HepG2 (cell line): ENCODE measurements at regions not wholly inside any gene's neighbourhood (a gene's known extent, or its start where the extent isn't known, plus 50 kb on each side); places are given as distances from the start of the nearest gene placed in this dataset.

Source experiments
- ATAC-seq: fragments of 200-7000 bp; cut with Tn5 transposase; 3 replicates; pipeline ENCODE4 v1.9.1; 2020; ENCODE audit warnings: mild to moderate bottlenecking, moderate library complexity
- BruUV-seq: library from RNA; stranded (reverse); fragments of 400-500 nt; replicated peaks from 2 replicates; lab custom pipeline; 2021; lab: Mats Ljungman, UMichigan
- CTCF ChIA-PET: fragments of 300-600 bp; formaldehyde crosslinking; extraction: SDS; loops from one replicate; lab custom pipeline; 2021; ENCODE audit warnings: low total read pairs, inconsistent platforms, low intra/inter-chr PET ratio; lab: Yijun Ruan, JAX
- POLR2A ChIA-PET: fragments of 350-600 bp; sonication (Branson Sonifier 250); formaldehyde crosslinking; loops from one replicate; lab custom pipeline; 2020; ENCODE audit warnings: antibody characterized with exemption, inconsistent platforms; lab: Yijun Ruan, JAX
- DNase-seq: peaks from one replicate; pipeline ENCODE4 v3.0.0-alpha.2; 2015; ENCODE audit warnings: low spot score
- FAIRE-seq: peaks from 3 replicates; lab custom pipeline; 2011; peaks lifted over from hg19 to GRCh38; lab: Jason Lieb, UNC
- H2AFZ ChIP-seq: one replicate; pipeline ENCODE4 v1.6.1; 2011; ENCODE audit warnings: low read length, inconsistent platforms
- H3K27ac ChIP-seq: fragments of 300-600 bp; 3 replicates; pipeline ENCODE4 v1.8.0; 2011; ENCODE audit warnings: mixed run types, mild to moderate bottlenecking, mixed read lengths, low read length, inconsistent platforms; ENCODE audit not compliant: insufficient read depth; ENCODE audit errors: extremely low read length
- H3K27me3 ChIP-seq, 2 experiments: fragments of 200-600 bp in 1 of 2; 2 replicates in 1 of 2; 3 replicates in 1 of 2; pipeline versions ENCODE4 v1.6.0 to v1.8.0; 2011; ENCODE audit warnings: low read length in 2 of 2, mild to moderate bottlenecking in 2 of 2, moderate library complexity in 2 of 2, inconsistent platforms in 1 of 2; ENCODE audit not compliant: insufficient read depth in 2 of 2, control insufficient read depth in 1 of 2
- H3K36me3 ChIP-seq, 2 experiments: fragments of 200-600 bp in 1 of 2; replicated peaks in 1 of 2; 2 replicates in 1 of 2; 3 replicates in 1 of 2; pipeline versions ENCODE4 v1.5.1 to v1.8.0; 2011; ENCODE audit warnings: low read length in 2 of 2, inconsistent platforms in 1 of 2; ENCODE audit not compliant: insufficient read depth in 2 of 2, control insufficient read depth in 1 of 2
- H3K4me1 ChIP-seq: 2 replicates; pipeline ENCODE4 v1.5.1; 2012; ENCODE audit warnings: low read length, inconsistent platforms; ENCODE audit not compliant: insufficient read depth
- H3K4me2 ChIP-seq: 2 replicates; pipeline ENCODE4 v1.6.0; 2011; ENCODE audit warnings: low read depth, low read length, inconsistent platforms
- H3K4me3 ChIP-seq, 3 experiments: fragments of 200-600 bp in 1 of 3; sonication (generic), shearing (Covaris generic) in 1 of 3; replicated peaks in 1 of 3; 2 replicates each; pipeline ENCODE4 v1.5.1; 2011 to 2016; ENCODE audit warnings: low read length in 3 of 3, inconsistent platforms in 2 of 3, low read depth in 2 of 3, mild to moderate bottlenecking in 2 of 3, control low read depth in 1 of 3, mixed read lengths in 1 of 3; ENCODE audit not compliant: insufficient read depth in 1 of 3
- H3K79me2 ChIP-seq: one replicate; pipeline ENCODE4 v1.6.1; 2011; ENCODE audit warnings: low read length, inconsistent platforms; ENCODE audit not compliant: insufficient read depth
- H3K9ac ChIP-seq: 2 replicates; pipeline ENCODE4 v1.6.0; 2011; ENCODE audit warnings: mild to moderate bottlenecking, low read depth, low read length, inconsistent platforms; ENCODE audit not compliant: insufficient read depth
- H3K9me3 ChIP-seq: 2 replicates; pipeline ENCODE4 v1.5.1; 2012; ENCODE audit warnings: mild to moderate bottlenecking, low read length
- H4K20me1 ChIP-seq: 2 replicates; pipeline ENCODE4 v1.6.0; 2011; ENCODE audit warnings: inconsistent platforms, mild to moderate bottlenecking, low read length, moderate library complexity; ENCODE audit not compliant: insufficient read depth
- ARID3A ChIP-seq: IDR thresholded peaks from 2 replicates; pipeline ENCODE4 v1.6.1; 2012; ENCODE audit warnings: low read depth, low read length, improper control_type of control experiment
- CBX2 ChIP-seq, 2 experiments: fragments of 200-600 bp in 1 of 2; sonication (generic); formaldehyde crosslinking in 1 of 2; IDR thresholded peaks; 2 replicates each; pipeline versions ENCODE4 v1.7.0 to v1.8.1; 2018 to 2022; ENCODE audit warnings: low read depth in 2 of 2, low read length in 1 of 2, mild to moderate bottlenecking in 1 of 2, missing genetic modification reagents in 1 of 2
- PLRG1 ChIP-seq: fragments of 450-650 bp; conservative IDR thresholded peaks from 2 replicates; pipeline ENCODE4 v1.6.1; 2016
- ZNF644 ChIP-seq: IDR thresholded peaks from 2 replicates; pipeline ENCODE4 v1.6.1; 2016; ENCODE audit warnings: low read depth
- ZNF687 ChIP-seq: sonication (generic); formaldehyde crosslinking; IDR thresholded peaks from 2 replicates; pipeline ENCODE4 v1.5.1; 2020; ENCODE audit warnings: mild to moderate bottlenecking, missing genetic modification reagents, moderate library complexity
- WGBS: methylation state at CpG from one replicate; pipeline ENCODE4 v1.1.6; 2017; ENCODE audit warnings: low lambda C conversion rate; 5-methylcytosine and 5-hydroxymethylcytosine counted together
- in situ Hi-C: cut with HindIII; loops from 2 replicates; pipeline ENCODE4 v1.10.0; 2017; ENCODE audit warnings: low pct_unique_long_range_greater_than_20kb; ENCODE audit not compliant: extremely low pct_ligation_motif_present
- intact Hi-C: fragments of 100-400 bp; cut with micrococcal nuclease; formaldehyde crosslinking; loops from one replicate; pipeline ENCODE4 v1.10.0; 2022; ENCODE audit not compliant: unreplicated experiment

- in situ Hi-C loops: no loop called here
- H3K27me3 ChIP-seq: no peaks in the 10 kb centered on the region
- H3K36me3 ChIP-seq: no peaks in the 10 kb centered on the region
- ATAC-seq: no peak
- POLR2A ChIA-PET: no interaction called here
- no TSS peak for BruUV-seq
- TF ChIP-seq CBX2 (IDR thresholded peaks at IDR 0.05; ENCODE audit: low read depth, low read length) (no peak), CBX2 (CRISPR knock-in tag; IDR thresholded peaks at IDR 0.05; ENCODE audit: low read depth) (no peak), PLRG1 (no peak), ZNF687 (CRISPR knock-in tag) (no peak)
- no peaks in the 10 kb centered on the region for H3K4me1 ChIP-seq
- no peaks in the 10 kb centered on the region for H3K9me3 ChIP-seq
- H3K27ac ChIP-seq: no peak overlapping the region
- H3K79me2 ChIP-seq: no peaks in the 10 kb centered on the region
- intact Hi-C loops: no loop called here
- H4K20me1 ChIP-seq: no peaks in the 10 kb centered on the region
- H3K9ac ChIP-seq: no peak overlapping the region
- no peak for FAIRE-seq
- no peak overlapping the region for H3K4me2 ChIP-seq
- no peak overlapping the region for H3K4me3 ChIP-seq
- no peak overlapping the region for H2AFZ ChIP-seq
- DNase-seq: no peak
- CTCF ChIA-PET: no interaction called here
Measured at GRCh38 chr5:97266076-97266475, 83.0 kb upstream of the RIOK2 start.

- H3K36me3 ChIP-seq: no peaks in the 10 kb centered on the region
- no peaks in the 10 kb centered on the region for H3K27me3 ChIP-seq
- in situ Hi-C loops (no loop called here), intact Hi-C loops (no loop called here)
- no TSS peak for BruUV-seq
- no peak for FAIRE-seq
- no peak overlapping the region for H3K4me2 ChIP-seq
- H3K4me1 ChIP-seq: no peaks in the 10 kb centered on the region
- no peak for ATAC-seq
- no peak for DNase-seq
- no peak overlapping the region for H3K4me3 ChIP-seq
- ChIA-PET CTCF (no interaction called here), POLR2A (no interaction called here)
- H3K79me2 ChIP-seq: no peaks in the 10 kb centered on the region
- no peaks in the 10 kb centered on the region for H3K9me3 ChIP-seq
- WGBS: 30% methylated on average over 5 of the region's 5 CpGs
- H2AFZ ChIP-seq: no peak overlapping the region
- H3K9ac ChIP-seq: no peak overlapping the region
- H4K20me1 ChIP-seq: no peaks in the 10 kb centered on the region
- H3K27ac ChIP-seq: no peak overlapping the region
- TF ChIP-seq ZNF644 (CRISPR knock-in tag): no peak
- no peak for TF ChIP-seq ARID3A
Measured at GRCh38 chr5:97266576-97266975, 83.5 kb upstream of the RIOK2 start.
